GM13976 (cell line): ENCODE measurements at regions not wholly inside any gene's neighbourhood (a gene's known extent, or its start where the extent isn't known, plus 50 kb on each side); places are given as distances from the start of the nearest gene placed in this dataset.

Experiments
- DNase-seq: peaks from one replicate; pipeline ENCODE4 v3.0.0; 2012; ENCODE audit warnings: low spot score
- in situ Hi-C: fragments of 300-500 bp; cut with MboI; formaldehyde crosslinking; loops from one replicate; pipeline ENCODE4 v1.12.0; 2022; ENCODE audit warnings: low sequenced_read_pairs, mixed read lengths, inconsistent platforms; ENCODE audit not compliant: unreplicated experiment
- TF ChIP-seq, protein P1 (sequence below): IDR thresholded peaks from 2 replicates; pipeline ENCODE4 v1.5.1; 2012; ENCODE audit warnings: borderline replicate concordance, mild to moderate bottlenecking; ENCODE audit not compliant: insufficient read depth; ENCODE audit errors: extremely low read depth, missing control alignments, control extremely low read depth

DNA sequence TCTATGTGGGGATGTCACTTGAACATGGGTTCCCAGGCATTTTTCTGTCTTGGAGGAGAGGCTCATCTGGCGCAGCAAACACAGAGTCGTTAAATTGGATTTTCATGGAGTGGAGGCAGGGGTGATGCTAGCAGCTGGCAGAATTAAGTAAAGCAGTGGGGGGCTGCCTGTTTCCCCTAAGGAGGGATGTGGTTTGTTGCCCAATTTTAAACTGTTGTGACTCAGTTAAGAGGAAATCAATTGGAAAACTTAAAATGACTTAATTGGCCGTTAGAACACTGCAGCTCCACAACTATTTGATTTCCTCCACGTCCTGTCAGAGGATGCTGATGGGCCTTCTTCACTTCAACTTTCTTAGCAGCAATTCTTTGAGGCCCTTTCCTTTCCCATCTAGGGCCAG, 354.1 kb upstream of the ATP5MC3 start:
- DNase-seq, result no peak
- in situ Hi-C loops, result no loop called here
- TF ChIP-seq, protein P1, sequence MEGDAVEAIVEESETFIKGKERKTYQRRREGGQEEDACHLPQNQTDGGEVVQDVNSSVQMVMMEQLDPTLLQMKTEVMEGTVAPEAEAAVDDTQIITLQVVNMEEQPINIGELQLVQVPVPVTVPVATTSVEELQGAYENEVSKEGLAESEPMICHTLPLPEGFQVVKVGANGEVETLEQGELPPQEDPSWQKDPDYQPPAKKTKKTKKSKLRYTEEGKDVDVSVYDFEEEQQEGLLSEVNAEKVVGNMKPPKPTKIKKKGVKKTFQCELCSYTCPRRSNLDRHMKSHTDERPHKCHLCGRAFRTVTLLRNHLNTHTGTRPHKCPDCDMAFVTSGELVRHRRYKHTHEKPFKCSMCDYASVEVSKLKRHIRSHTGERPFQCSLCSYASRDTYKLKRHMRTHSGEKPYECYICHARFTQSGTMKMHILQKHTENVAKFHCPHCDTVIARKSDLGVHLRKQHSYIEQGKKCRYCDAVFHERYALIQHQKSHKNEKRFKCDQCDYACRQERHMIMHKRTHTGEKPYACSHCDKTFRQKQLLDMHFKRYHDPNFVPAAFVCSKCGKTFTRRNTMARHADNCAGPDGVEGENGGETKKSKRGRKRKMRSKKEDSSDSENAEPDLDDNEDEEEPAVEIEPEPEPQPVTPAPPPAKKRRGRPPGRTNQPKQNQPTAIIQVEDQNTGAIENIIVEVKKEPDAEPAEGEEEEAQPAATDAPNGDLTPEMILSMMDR, result no peak

DNA sequence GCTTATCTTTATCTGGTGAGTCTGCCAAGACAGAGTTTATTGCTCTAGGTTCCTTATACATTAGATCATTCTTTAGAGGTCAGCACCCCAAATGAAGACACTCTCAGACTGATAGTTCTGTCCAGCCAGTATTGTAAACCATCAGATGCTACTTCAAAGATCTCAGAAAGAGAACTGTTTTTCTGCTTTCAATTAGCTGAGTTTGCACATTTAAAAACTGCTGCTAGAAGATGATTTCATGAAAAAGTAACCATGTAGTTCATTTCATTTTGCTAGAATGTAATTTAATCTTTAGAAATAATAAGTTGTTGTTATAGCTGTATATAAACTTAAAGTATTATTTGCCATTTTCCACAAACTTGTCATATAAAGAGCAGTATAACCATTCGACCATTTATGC, 344.5 kb upstream of the ATP5MC3 start:
- DNase-seq, result no peak
- TF ChIP-seq, protein P1, result no peak
- in situ Hi-C loops, result no loop called here

DNA sequence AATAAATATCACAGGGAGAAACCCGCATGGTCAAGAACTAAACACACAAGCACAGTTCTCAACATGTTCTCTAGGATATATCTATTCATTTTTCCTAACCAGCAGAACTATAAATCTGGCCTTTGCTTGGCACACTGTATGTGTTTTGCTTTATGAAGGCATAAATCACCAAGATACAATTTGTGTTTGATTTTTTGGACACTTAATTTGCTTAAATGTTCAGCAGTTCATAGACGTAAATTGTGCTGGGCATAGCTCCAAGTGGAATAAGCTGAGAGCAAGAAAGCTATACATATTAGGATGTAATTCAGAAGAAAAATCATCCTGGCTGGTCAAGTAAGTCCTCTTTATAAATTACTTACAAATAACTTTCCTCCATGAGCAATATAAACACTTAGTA, 341.5 kb upstream of the ATP5MC3 start:
- TF ChIP-seq, protein P1, result no peak
- DNase-seq, result no peak
- in situ Hi-C loops, result no loop called here

DNA sequence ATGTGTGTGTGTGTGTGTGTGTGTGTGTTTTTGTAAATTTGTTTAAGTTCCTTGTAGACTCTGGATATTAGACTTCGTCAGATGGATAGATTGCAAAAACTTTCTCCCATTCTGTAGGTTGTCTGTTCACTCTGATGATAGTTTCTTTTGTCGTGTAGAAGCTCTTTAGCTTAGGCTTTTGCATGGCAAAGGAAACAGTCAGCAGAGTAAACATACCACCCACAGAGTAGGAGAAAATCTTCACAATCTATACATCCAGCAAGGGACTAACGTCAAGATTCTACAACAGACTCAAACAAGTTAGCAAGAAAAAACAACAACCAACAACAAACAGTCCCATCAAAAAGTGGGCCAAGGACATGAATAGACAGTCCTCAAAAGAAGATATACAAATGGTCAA, 336.7 kb upstream of the ATP5MC3 start:
- DNase-seq, result no peak
- in situ Hi-C loops, result no loop called here
- TF ChIP-seq, protein P1, result no peak

DNA sequence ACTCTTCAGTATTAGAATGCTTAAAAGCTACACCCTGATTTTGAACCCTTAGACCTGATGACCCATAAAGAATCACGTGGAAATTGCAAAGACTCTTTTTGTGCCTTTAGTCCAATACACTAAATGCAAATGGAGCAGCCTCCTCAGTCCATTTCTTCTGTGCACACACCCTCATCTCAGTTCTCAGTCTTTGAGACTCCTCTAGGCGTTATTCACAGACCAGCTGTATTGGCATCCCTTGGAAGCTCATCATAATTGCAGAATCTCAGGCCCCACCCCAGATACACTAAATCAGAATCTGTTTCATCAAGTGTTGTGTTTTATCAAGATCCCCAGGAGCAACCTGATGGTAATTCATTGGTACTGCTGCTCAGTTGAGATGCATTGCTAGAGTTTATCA, 335.0 kb upstream of the ATP5MC3 start:
- in situ Hi-C loops, result no loop called here
- no peak for DNase-seq
- TF ChIP-seq, protein P1, result no peak

DNA sequence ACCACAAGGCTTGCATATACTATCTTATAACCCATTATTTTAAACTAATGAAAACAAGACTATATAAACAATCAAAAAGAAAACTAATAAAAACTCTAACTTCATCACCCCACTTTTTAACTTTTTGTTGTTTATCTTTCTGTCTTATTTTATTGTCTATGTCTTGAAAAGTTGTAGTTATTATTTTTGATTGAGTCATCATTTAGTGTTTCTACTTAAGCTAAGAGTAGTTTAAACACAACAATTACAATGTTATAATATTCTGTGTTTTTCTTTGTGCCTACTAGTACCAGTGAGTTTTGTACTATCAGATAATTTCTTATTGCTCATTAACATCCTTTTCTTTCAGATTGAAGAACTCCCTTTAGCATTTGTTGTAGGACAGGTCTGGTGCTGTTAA, 318.7 kb upstream of the ATP5MC3 start:
- in situ Hi-C loops, result no loop called here
- TF ChIP-seq, protein P1, result no peak
- no peak for DNase-seq

DNA sequence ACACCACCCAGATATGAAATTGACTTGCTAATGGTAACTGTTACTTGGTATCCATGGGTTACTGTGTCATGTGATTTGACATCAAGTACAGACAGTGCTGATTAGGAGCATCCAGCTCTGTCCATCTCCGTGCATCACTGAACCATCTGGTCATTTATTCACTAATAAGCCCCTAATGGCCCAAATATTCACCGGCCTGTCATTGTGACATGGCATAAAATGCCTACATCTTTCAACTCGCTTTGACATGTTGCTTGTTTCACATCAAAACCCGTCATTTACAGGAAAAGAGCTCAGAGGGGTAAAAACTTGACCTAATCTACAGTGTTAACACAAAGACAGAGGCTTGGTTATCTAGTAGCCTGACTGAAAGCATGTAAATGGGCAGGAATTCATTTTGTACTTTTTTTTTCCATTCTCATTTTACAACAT, 308.9 kb upstream of the ATP5MC3 start:
- in situ Hi-C loops, result no loop called here
- TF ChIP-seq, protein P1, result no peak
- no peak for DNase-seq
